DND-41 (cell line): ENCODE measurements at regions not wholly inside any gene's neighbourhood (a gene's known extent, or its start where the extent isn't known, plus 50 kb on each side); places are given as distances from the start of the nearest gene placed in this dataset.

Source experiments
- CTCF ChIP-seq: IDR thresholded peaks from 2 replicates; pipeline ENCODE4 v1.5.1; 2012; ENCODE audit warnings: borderline replicate concordance, low read length, moderate library complexity, mild to moderate bottlenecking; ENCODE audit not compliant: poor library complexity, severe bottlenecking; ENCODE audit errors: extremely low read depth
- EZH2 ChIP-seq: IDR thresholded peaks from 3 replicates; pipeline ENCODE4 v1.6.1; 2012; ENCODE audit warnings: borderline replicate concordance, low read depth, mild to moderate bottlenecking, moderate library complexity, low read length, inconsistent platforms; ENCODE audit not compliant: severe bottlenecking

GRCh38 chr7:112965506-112965905, 121.1 kb downstream of the GPR85 start:
- TF ChIP-seq CTCF = no peak
- TF ChIP-seq EZH2 = no peak
